ENCODE measurements at regions not wholly inside any gene's neighbourhood (a gene's known extent, or its start where the extent isn't known, plus 50 kb on each side); places are given as distances from the start of the nearest gene placed in this dataset.

GRCh38 chr14:56002342-56002741 lies 115.9 kb upstream of the PELI2 start:
- TF ChIP-seq ETS1 (IDR thresholded peaks at IDR 0.05) (no peak), POLR2AphosphoS5 (IDR thresholded peaks at IDR 0.05; ENCODE audit: low read depth) (no peak), EZH2 (IDR thresholded peaks at IDR 0.05; ENCODE audit: low read depth, unreplicated experiment) (no peak), JUNB (IDR thresholded peaks at IDR 0.05; ENCODE audit: unreplicated experiment) (no peak), ZNF462 (CRISPR knock-in tag; IDR thresholded peaks at IDR 0.05) (no peak), CTCF (conservative IDR thresholded peaks at IDR 0.05; ENCODE audit: low read depth in 2 of 2) (no peak), STAT1 (IDR thresholded peaks at IDR 0.05; ENCODE audit: unreplicated experiment) (no peak), NANOG (IDR thresholded peaks at IDR 0.05; ENCODE audit: borderline replicate concordance) (no peak), REST (IDR thresholded peaks at IDR 0.05; ENCODE audit: unreplicated experiment) (no peak), ZNF114 (CRISPR knock-in tag; IDR thresholded peaks at IDR 0.05) (no peak), ZNF331 (CRISPR knock-in tag; IDR thresholded peaks at IDR 0.05; ENCODE audit: low read depth) (no peak), EZH2phosphoT487 (IDR thresholded peaks at IDR 0.05; ENCODE audit: unreplicated experiment) (no peak), CREB1 (CRISPR knock-in tag; IDR thresholded peaks at IDR 0.05; ENCODE audit: low read depth) (no peak)
- Histone ChIP-seq H3K27ac (ENCODE audit: low read depth) (no peak overlapping the region), H3F3A (replicated peaks; ENCODE audit: low read depth) (no peaks in the 10 kb centered on the region), H3K4me2 (no peak overlapping the region), H3K27me3 (ENCODE audit: insufficient read depth) (no peaks in the 10 kb centered on the region), H3K4me3 (no peak overlapping the region), H3K4me1 (ENCODE audit: insufficient read depth) (peaks cover 25% of the 10 kb centered on the region), H3K79me2 (replicated peaks; ENCODE audit: insufficient read depth) (no peaks in the 10 kb centered on the region), H2AFZ (no peak overlapping the region), H3K36me3 (ENCODE audit: insufficient read depth) (no peaks in the 10 kb centered on the region), H3K9me2 (ENCODE audit: insufficient read depth) (peaks cover 3% of the 10 kb centered on the region; the same call in 1 of the 2 replicates), H4K20me1 (replicated peaks; ENCODE audit: insufficient read depth) (no peaks in the 10 kb centered on the region)
- Mint-ChIP-seq H3K36me3 (ENCODE audit: low read depth) (peaks cover 3% of the 10 kb centered on the region; the same call in 2 of the 3 replicates), H3K27ac (no peak overlapping the region), H3K4me3 (no peak overlapping the region), H3K4me1 (peaks cover 22% of the 10 kb centered on the region), H3K9me3 (peaks cover 11% of the 10 kb centered on the region), H3K27me3 (ENCODE audit: insufficient read depth, low read depth, poor library complexity) (peaks cover 15% of the 10 kb centered on the region)
- DNase-seq (ENCODE audit: low spot score) (no peak), ATAC-seq (no peak)

Measured in GM23338 (cell line).